KMS-11 (cell line): ENCODE measurements at regions not wholly inside any gene's neighbourhood (a gene's known extent, or its start where the extent isn't known, plus 50 kb on each side); places are given as distances from the start of the nearest gene placed in this dataset.

Experiments used
- H2AFZ ChIP-seq: fragments of 200-600 bp; sonication (generic); 2 replicates; pipeline ENCODE4 v1.6.1; 2016; ENCODE audit warnings: antibody characterized with exemption, mixed run types, low read depth
- H3K27ac ChIP-seq: fragments of 200-600 bp; sonication (generic); 2 replicates; pipeline ENCODE4 v1.6.1; 2016; ENCODE audit warnings: mild to moderate bottlenecking, mixed run types
- H3K27me3 ChIP-seq: fragments of 200-600 bp; sonication (generic); 2 replicates; pipeline ENCODE4 v1.6.1; 2017; ENCODE audit warnings: mild to moderate bottlenecking, low read depth, mixed run types, moderate library complexity; ENCODE audit not compliant: insufficient read depth
- H3K36me3 ChIP-seq: fragments of 200-600 bp; sonication (generic); 2 replicates; pipeline ENCODE4 v1.6.1; 2017; ENCODE audit warnings: mild to moderate bottlenecking, mixed run types; ENCODE audit not compliant: insufficient read depth
- H3K4me1 ChIP-seq: fragments of 200-600 bp; sonication (generic); 2 replicates; pipeline ENCODE4 v1.6.1; 2016; ENCODE audit warnings: mild to moderate bottlenecking, low read depth, mixed run types; ENCODE audit not compliant: poor library complexity, severe bottlenecking
- H3K4me2 ChIP-seq: fragments of 200-600 bp; sonication (generic); 2 replicates; pipeline ENCODE4 v1.7.0; 2016; ENCODE audit warnings: mild to moderate bottlenecking, mixed run types
- H3K4me3 ChIP-seq: fragments of 200-600 bp; sonication (generic); IDR thresholded peaks from 2 replicates; pipeline ENCODE4 v1.6.1; 2017; ENCODE audit warnings: low read depth, low read length, mixed read lengths; ENCODE audit not compliant: insufficient read depth
- H3K79me2 ChIP-seq: fragments of 200-600 bp; sonication (generic); 2 replicates; pipeline ENCODE4 v1.6.1; 2016; ENCODE audit warnings: low read depth, mixed run types; ENCODE audit not compliant: insufficient read depth
- H3K9ac ChIP-seq: fragments of 200-600 bp; sonication (generic); 2 replicates; pipeline ENCODE4 v1.6.1; 2016; ENCODE audit warnings: mild to moderate bottlenecking, mixed run types
- H4K20me1 ChIP-seq: fragments of 200-600 bp; sonication (generic); 2 replicates; pipeline ENCODE4 v1.6.1; 2016; ENCODE audit warnings: mild to moderate bottlenecking, mixed run types; ENCODE audit not compliant: insufficient read depth
- TF ChIP-seq, protein P1 (sequence below): fragments of 200-600 bp; sonication (generic); conservative IDR thresholded peaks from 2 replicates; pipeline ENCODE4 v1.6.1; 2017; ENCODE audit warnings: low read depth, mild to moderate bottlenecking, antibody characterized with exemption, low read length, moderate library complexity, mixed read lengths

DNA sequence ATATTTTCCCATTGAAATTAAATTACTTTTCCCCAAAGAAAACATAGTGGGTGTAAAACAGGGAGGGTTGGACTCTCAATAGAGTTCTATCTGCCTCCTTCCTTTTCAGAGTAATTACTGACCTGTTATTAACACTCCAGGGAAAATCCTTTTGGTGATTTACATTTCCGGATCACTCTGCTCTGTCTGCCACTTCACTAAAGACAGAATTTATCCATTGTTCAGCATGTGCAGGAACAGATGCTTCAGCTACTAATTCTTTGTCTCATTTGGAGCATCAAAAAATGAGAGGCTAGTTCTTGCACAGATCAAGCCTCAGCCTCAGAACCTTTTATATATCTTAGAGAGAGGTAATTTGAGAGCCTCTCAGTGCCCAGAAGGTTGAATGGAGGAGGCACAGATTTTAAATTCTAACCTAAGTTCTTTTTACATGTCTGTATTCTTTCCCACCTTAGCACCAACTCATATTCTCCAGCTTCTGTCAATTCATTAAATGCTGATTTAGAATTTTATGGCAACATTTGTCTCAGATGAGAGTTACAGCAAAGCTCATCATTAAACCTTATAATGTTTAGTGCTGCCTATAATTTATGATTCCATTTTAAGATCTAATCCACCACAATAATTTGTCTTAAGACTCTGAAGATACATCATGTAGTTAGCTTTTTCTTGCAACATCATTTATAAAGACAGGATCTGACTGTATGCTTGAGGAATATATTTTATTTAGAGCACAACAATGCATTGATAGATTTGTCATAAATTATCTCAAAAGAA is 1494.4 kb downstream of the STIM2 start:
- Histone ChIP-seq H2AFZ (no peak overlapping the region), H3K4me1 (no peaks in the 10 kb centered on the region), H3K27me3 (no peaks in the 10 kb centered on the region), H3K4me2 (no peak overlapping the region), H3K27ac (no peak overlapping the region), H3K9ac (no peak overlapping the region), H3K36me3 (no peaks in the 10 kb centered on the region), H4K20me1 (no peaks in the 10 kb centered on the region), H3K79me2 (no peaks in the 10 kb centered on the region), H3K4me3 (no peak overlapping the region)
- TF ChIP-seq, protein P1, sequence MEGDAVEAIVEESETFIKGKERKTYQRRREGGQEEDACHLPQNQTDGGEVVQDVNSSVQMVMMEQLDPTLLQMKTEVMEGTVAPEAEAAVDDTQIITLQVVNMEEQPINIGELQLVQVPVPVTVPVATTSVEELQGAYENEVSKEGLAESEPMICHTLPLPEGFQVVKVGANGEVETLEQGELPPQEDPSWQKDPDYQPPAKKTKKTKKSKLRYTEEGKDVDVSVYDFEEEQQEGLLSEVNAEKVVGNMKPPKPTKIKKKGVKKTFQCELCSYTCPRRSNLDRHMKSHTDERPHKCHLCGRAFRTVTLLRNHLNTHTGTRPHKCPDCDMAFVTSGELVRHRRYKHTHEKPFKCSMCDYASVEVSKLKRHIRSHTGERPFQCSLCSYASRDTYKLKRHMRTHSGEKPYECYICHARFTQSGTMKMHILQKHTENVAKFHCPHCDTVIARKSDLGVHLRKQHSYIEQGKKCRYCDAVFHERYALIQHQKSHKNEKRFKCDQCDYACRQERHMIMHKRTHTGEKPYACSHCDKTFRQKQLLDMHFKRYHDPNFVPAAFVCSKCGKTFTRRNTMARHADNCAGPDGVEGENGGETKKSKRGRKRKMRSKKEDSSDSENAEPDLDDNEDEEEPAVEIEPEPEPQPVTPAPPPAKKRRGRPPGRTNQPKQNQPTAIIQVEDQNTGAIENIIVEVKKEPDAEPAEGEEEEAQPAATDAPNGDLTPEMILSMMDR, result no peak

DNA sequence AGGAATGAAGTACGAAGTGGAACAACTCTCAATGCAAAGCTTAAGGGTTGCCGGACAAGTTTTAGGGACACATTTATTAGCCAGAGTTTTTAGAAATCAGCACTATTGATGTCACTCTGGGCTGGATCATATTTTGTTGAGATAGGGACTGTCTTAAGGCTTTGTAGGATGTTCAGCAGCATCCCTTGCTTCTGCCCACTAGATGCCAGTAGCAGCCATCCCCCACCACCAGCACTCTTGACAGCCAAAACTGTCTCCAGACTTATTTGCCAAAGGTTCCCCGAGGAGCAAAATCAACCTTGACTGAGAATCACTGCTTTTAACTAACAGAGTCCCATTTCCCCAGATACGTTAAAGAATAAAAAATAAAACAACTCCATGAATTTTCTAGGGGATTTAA is 1497.3 kb downstream of the STIM2 start:
- no peak overlapping the region for H3K4me2 ChIP-seq
- TF ChIP-seq, protein P1, result no peak
- H3K27ac ChIP-seq, result no peak overlapping the region
- no peaks in the 10 kb centered on the region for H3K27me3 ChIP-seq
- no peak overlapping the region for H3K9ac ChIP-seq
- no peaks in the 10 kb centered on the region for H3K79me2 ChIP-seq
- no peak overlapping the region for H2AFZ ChIP-seq
- H4K20me1 ChIP-seq, result no peaks in the 10 kb centered on the region
- no peaks in the 10 kb centered on the region for H3K36me3 ChIP-seq
- no peaks in the 10 kb centered on the region for H3K4me1 ChIP-seq
- no peak overlapping the region for H3K4me3 ChIP-seq

DNA sequence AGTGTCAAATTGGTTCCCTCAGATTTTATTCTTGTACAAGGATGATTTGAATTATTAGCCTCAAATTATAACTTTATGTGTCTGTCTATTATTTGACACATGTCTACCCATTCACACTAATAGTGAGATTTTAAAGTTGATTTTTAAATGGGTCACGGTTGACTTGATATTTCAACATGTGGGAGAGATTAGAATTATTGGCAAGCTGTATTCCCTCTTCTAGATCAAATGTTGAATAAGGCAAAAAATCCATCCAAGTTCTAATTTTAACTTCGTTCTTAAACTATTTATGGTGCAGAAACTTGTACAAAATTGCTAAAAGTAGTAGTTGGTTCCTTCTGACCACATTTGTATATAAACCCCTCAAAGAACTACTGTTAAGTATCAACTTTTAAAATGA is 1498.0 kb downstream of the STIM2 start:
- Histone ChIP-seq H3K9ac (no peak overlapping the region), H4K20me1 (no peaks in the 10 kb centered on the region), H3K4me2 (no peak overlapping the region), H3K27me3 (no peaks in the 10 kb centered on the region), H2AFZ (no peak overlapping the region), H3K36me3 (no peaks in the 10 kb centered on the region), H3K27ac (no peak overlapping the region), H3K4me3 (no peak overlapping the region), H3K4me1 (no peaks in the 10 kb centered on the region), H3K79me2 (no peaks in the 10 kb centered on the region)
- TF ChIP-seq, protein P1, result no peak

DNA sequence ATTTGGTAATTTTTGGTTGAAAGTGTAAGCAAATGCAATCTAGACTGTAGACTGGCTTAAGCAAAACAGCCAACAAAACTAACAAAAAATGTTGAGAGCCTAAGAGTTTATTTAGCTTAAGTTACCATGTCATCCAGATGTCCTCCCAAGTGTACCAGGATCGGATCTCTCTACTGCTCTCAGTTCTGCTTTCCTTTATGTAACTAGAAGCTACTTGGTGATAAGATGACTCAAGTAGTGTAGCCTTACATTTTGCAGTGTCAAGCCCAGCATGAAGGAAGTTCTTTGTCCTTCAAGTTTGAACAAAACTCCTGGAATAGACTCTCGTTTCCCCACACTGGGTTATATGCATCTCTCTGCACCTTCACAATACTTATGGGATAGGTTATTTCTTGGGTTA is 1500.0 kb downstream of the STIM2 start:
- H3K79me2 ChIP-seq, result no peaks in the 10 kb centered on the region
- no peak overlapping the region for H3K4me2 ChIP-seq
- no peak overlapping the region for H2AFZ ChIP-seq
- no peaks in the 10 kb centered on the region for H3K4me1 ChIP-seq
- no peaks in the 10 kb centered on the region for H3K27me3 ChIP-seq
- H3K9ac ChIP-seq, result no peak overlapping the region
- no peaks in the 10 kb centered on the region for H3K36me3 ChIP-seq
- TF ChIP-seq, protein P1, result no peak
- no peak overlapping the region for H3K4me3 ChIP-seq
- no peaks in the 10 kb centered on the region for H4K20me1 ChIP-seq
- H3K27ac ChIP-seq, result no peak overlapping the region
